ENCODE measurements at regions not wholly inside any gene's neighbourhood (a gene's known extent, or its start where the extent isn't known, plus 50 kb on each side); places are given as distances from the start of the nearest gene placed in this dataset.
A peak's percentile ranks its signal among the peaks of the same experiment; 100 is the strongest.

- TF ChIP-seq ZFX (IDR thresholded peaks at IDR 0.05) = no peak
- no peak for TF ChIP-seq CTCF (conservative IDR thresholded peaks at IDR 0.05)
- H3K27ac ChIP-seq = no peak overlapping the region
Measured at GRCh38 chr6:170156448-170157375, 134.2 kb downstream of the DLL1 start.

- H3K27ac ChIP-seq = no peak overlapping the region
- TF ChIP-seq CTCF (conservative IDR thresholded peaks at IDR 0.05) (no peak), ZFX (IDR thresholded peaks at IDR 0.05) (no peak)
Measured at GRCh38 chr6:170155464-170156196, 135.2 kb downstream of the DLL1 start.

- peak overlapping the region; percentile 77 for H3K27ac ChIP-seq
- no peak for TF ChIP-seq ZFX (IDR thresholded peaks at IDR 0.05)
- TF ChIP-seq CTCF (conservative IDR thresholded peaks at IDR 0.05) = no peak
Measured at GRCh38 chr6:170153436-170154319, 137.2 kb downstream of the DLL1 start.

- H3K27ac ChIP-seq = peak overlapping the region; percentile 77
- TF ChIP-seq CTCF (conservative IDR thresholded peaks at IDR 0.05) (no peak), ZFX (IDR thresholded peaks at IDR 0.05) (no peak)
Measured at GRCh38 chr6:170152989-170153388, 137.9 kb downstream of the DLL1 start.

GRCh38 chr6:170152124-170152926, 138.6 kb downstream of the DLL1 start:
- TF ChIP-seq ZFX (IDR thresholded peaks at IDR 0.05) (no peak), CTCF (conservative IDR thresholded peaks at IDR 0.05) (no peak)
- H3K27ac ChIP-seq = peak overlapping the region; percentile 77

- peak overlapping the region; percentile 77 for H3K27ac ChIP-seq
- no peak for TF ChIP-seq ZFX (IDR thresholded peaks at IDR 0.05)
- no peak for TF ChIP-seq CTCF (conservative IDR thresholded peaks at IDR 0.05)
Measured at GRCh38 chr6:170151804-170152123, 139.1 kb downstream of the DLL1 start.

Measured in C4-2B (cell line).